Keratinocyte (primary cell): ENCODE measurements at regions not wholly inside any gene's neighbourhood (a gene's known extent, or its start where the extent isn't known, plus 50 kb on each side); places are given as distances from the start of the nearest gene placed in this dataset.

ENCODE experiments used
- EZH2 ChIP-seq: IDR thresholded peaks from one replicate; pipeline ENCODE4 v1.6.1; 2012; ENCODE audit warnings: inconsistent platforms, mild to moderate bottlenecking, low read length, moderate library complexity
- TF ChIP-seq, protein P1 (sequence below), 3 experiments: IDR thresholded peaks in 1 of 3; conservative IDR thresholded peaks in 1 of 3; optimal IDR thresholded peaks in 1 of 3; 2 replicates in 2 of 3; 3 replicates in 1 of 3; pipeline versions ENCODE3 to v1.5.1; 2011; ENCODE audit warnings: low read length in 3 of 3, mild to moderate bottlenecking in 3 of 3, moderate library complexity in 2 of 3, control low read depth in 1 of 3, inconsistent platforms in 1 of 3; ENCODE audit not compliant: insufficient read depth in 2 of 3; ENCODE audit errors: extremely low read depth in 1 of 3

DNA sequence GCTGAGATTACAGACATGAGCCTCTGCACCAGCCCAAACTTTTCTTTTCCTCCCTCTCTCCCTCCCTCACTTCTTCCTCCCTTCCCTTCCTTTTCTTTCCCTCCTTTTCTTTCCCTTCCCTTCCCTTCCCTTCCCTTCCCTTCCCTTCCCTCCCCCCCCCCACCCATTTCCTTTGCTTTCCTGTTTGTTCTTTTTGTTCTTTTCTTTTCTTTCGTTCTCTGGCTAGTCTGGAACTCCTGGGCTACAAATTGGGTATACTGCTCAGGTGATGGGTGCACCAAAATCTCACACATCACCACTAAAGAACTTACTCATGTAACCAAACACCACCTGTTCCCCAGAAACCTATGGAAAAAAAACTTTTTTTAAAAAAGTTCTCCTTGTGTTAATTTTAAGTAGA is 174.8 kb upstream of the CHODL start:
- TF ChIP-seq, protein P1, sequence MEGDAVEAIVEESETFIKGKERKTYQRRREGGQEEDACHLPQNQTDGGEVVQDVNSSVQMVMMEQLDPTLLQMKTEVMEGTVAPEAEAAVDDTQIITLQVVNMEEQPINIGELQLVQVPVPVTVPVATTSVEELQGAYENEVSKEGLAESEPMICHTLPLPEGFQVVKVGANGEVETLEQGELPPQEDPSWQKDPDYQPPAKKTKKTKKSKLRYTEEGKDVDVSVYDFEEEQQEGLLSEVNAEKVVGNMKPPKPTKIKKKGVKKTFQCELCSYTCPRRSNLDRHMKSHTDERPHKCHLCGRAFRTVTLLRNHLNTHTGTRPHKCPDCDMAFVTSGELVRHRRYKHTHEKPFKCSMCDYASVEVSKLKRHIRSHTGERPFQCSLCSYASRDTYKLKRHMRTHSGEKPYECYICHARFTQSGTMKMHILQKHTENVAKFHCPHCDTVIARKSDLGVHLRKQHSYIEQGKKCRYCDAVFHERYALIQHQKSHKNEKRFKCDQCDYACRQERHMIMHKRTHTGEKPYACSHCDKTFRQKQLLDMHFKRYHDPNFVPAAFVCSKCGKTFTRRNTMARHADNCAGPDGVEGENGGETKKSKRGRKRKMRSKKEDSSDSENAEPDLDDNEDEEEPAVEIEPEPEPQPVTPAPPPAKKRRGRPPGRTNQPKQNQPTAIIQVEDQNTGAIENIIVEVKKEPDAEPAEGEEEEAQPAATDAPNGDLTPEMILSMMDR (optimal IDR thresholded peaks at IDR 0.05 in 1 of 3, IDR thresholded peaks at IDR 0.05 in 1 of 3, conservative IDR thresholded peaks at IDR 0.05 in 1 of 3; ENCODE audit: extremely low read depth in 1 of 3, insufficient read depth in 2 of 3, low read length in 3 of 3) = no peak
- no peak for TF ChIP-seq EZH2
